B cell (primary cell): ENCODE measurements at regions not wholly inside any gene's neighbourhood (a gene's known extent, or its start where the extent isn't known, plus 50 kb on each side); places are given as distances from the start of the nearest gene placed in this dataset.

Source experiments
- ATAC-seq: fragments of 200-7000 bp; cut with Tn5 transposase; one replicate; pipeline ENCODE4 v1.10.0; 2021; ENCODE audit warnings: low read depth, mild to moderate bottlenecking, moderate number of reproducible peaks, moderate library complexity
- CTCF ChIA-PET: fragments of 350-600 bp; sonication (Branson Sonifier 250); formaldehyde crosslinking; loops from one replicate; lab custom pipeline; 2021; ENCODE audit warnings: antibody characterized with exemption, inconsistent platforms; lab: Charles Lee
- POLR2A ChIA-PET: fragments of 350-600 bp; sonication (Branson Sonifier 250); formaldehyde crosslinking; loops from one replicate; lab custom pipeline; 2021; ENCODE audit warnings: antibody characterized with exemption; lab: Charles Lee
- DNase-seq: peaks from one replicate; pipeline ENCODE4 v3.0.0; 2013
- H2AFZ ChIP-seq: 2 replicates; pipeline ENCODE4 v1.6.1; 2012; ENCODE audit warnings: mild to moderate bottlenecking, low read depth, low read length; ENCODE audit not compliant: insufficient read depth, poor library complexity, severe bottlenecking
- H3K27ac ChIP-seq, 2 donors: 1 replicate in 1 of 2; 2 replicates in 1 of 2; pipeline ENCODE4 v1.5.1; 2012 to 2013; ENCODE audit warnings: low read length in 2 of 2, mild to moderate bottlenecking in 2 of 2, moderate library complexity in 1 of 2
- H3K27me3 ChIP-seq, 4 experiments: fragments of 200-600 bp in 1 of 4; sonication (generic) in 1 of 4; replicated peaks in 1 of 4; 1 replicate in 2 of 4; 2 replicates in 2 of 4; pipeline versions ENCODE4 v1.6.1 to v1.7.0; 2013 to 2016; ENCODE audit warnings: low read length in 3 of 4, mild to moderate bottlenecking in 2 of 4, mixed read lengths in 1 of 4, moderate library complexity in 1 of 4; ENCODE audit not compliant: insufficient read depth in 4 of 4, control insufficient read depth in 3 of 4; ENCODE audit errors: control extremely low read depth in 1 of 4
- H3K36me3 ChIP-seq, 2 experiments: replicated peaks in 1 of 2; 1 replicate in 1 of 2; 2 replicates in 1 of 2; pipeline versions ENCODE4 v1.6.1 to v1.7.1; 2013; ENCODE audit warnings: low read length in 1 of 2; ENCODE audit not compliant: insufficient read depth in 2 of 2, control insufficient read depth in 1 of 2; ENCODE audit errors: control extremely low read depth in 1 of 2, extremely low read depth in 1 of 2
- H3K4me1 ChIP-seq, 2 donors: fragments of 200-600 bp in 1 of 2; sonication (generic) in 1 of 2; 1 replicate in 1 of 2; 2 replicates in 1 of 2; pipeline versions ENCODE4 v1.5.1 to v1.6.1; 2013 to 2017; ENCODE audit warnings: low read length in 2 of 2; ENCODE audit not compliant: control insufficient read depth in 2 of 2, insufficient read depth in 2 of 2
- H3K4me2 ChIP-seq: replicated peaks from 2 replicates; pipeline ENCODE3; 2012; ENCODE audit warnings: mild to moderate bottlenecking, low read depth, low read length; ENCODE audit not compliant: poor library complexity, severe bottlenecking
- H3K4me3 ChIP-seq, 5 experiments: fragments of 200-600 bp in 1 of 5; sonication (generic) in 1 of 5; 1 replicate in 3 of 5; 2 replicates in 2 of 5; pipeline versions ENCODE4 v1.5.1 to v1.7.0; 2011 to 2016; ENCODE audit warnings: low read length in 4 of 5, mild to moderate bottlenecking in 4 of 5, low read depth in 2 of 5, control low read depth in 1 of 5, moderate library complexity in 1 of 5; ENCODE audit not compliant: insufficient read depth in 1 of 5; ENCODE audit errors: control extremely low read depth in 1 of 5, extremely low read depth in 1 of 5
- H3K79me2 ChIP-seq: fragments of 200-600 bp; sonication (generic); one replicate; pipeline ENCODE4 v1.6.0; 2016; ENCODE audit warnings: low read length; ENCODE audit not compliant: control insufficient read depth, insufficient read depth
- H3K9ac ChIP-seq: fragments of 200-600 bp; sonication (generic); 2 replicates; pipeline ENCODE4 v1.6.1; 2017; ENCODE audit warnings: mild to moderate bottlenecking, low read length, moderate library complexity
- H3K9me3 ChIP-seq, 3 donors: one replicate each; pipeline versions ENCODE4 v1.6.1 to v1.7.1; 2013; ENCODE audit warnings: low read length in 2 of 3; ENCODE audit not compliant: control insufficient read depth in 2 of 3, insufficient read depth in 1 of 3; ENCODE audit errors: control extremely low read depth in 1 of 3
- H4K20me1 ChIP-seq: 2 replicates; pipeline ENCODE4 v1.6.0; 2012; ENCODE audit warnings: mild to moderate bottlenecking, low read length; ENCODE audit not compliant: insufficient read depth, control insufficient read depth, poor library complexity, severe bottlenecking
- H3K27ac Mint-ChIP-seq: one replicate; pipeline ENCODE4 v1.8.0; 2021; ENCODE audit warnings: mixed read lengths
- H3K27me3 Mint-ChIP-seq: one replicate; pipeline ENCODE4 v1.8.0; 2021; ENCODE audit warnings: mixed read lengths
- H3K4me1 Mint-ChIP-seq: one replicate; pipeline ENCODE4 v1.8.0; 2021; ENCODE audit warnings: mixed read lengths
- H3K4me3 Mint-ChIP-seq: one replicate; pipeline ENCODE4 v1.8.0; 2021; ENCODE audit warnings: mixed read lengths
- H3K9me3 Mint-ChIP-seq: one replicate; pipeline ENCODE4 v1.8.0; 2022; ENCODE audit warnings: mixed read lengths; ENCODE audit not compliant: insufficient read depth
- EZH2 ChIP-seq: IDR thresholded peaks from 2 replicates; pipeline ENCODE4 v1.6.1; 2012; ENCODE audit warnings: borderline replicate concordance, low read depth, mild to moderate bottlenecking, moderate library complexity, low read length; ENCODE audit not compliant: insufficient read depth, poor library complexity, severe bottlenecking
- WGBS: methylation state at CpG from one replicate; pipeline ENCODE4 v1.1.5; 2013; ENCODE audit warnings: missing lambda C conversion rate; ENCODE audit not compliant: insufficient coverage; 5-methylcytosine and 5-hydroxymethylcytosine counted together
- intact Hi-C: fragments of 100-400 bp; cut with micrococcal nuclease; formaldehyde crosslinking; loops from one replicate; pipeline ENCODE4 v1.10.0; 2022
- TF ChIP-seq, protein P1 (sequence below): fragments of 200-600 bp; IDR thresholded peaks from one replicate; pipeline ENCODE4 v1.8.0; 2022; ENCODE audit warnings: antibody characterized with exemption, mild to moderate bottlenecking

DNA sequence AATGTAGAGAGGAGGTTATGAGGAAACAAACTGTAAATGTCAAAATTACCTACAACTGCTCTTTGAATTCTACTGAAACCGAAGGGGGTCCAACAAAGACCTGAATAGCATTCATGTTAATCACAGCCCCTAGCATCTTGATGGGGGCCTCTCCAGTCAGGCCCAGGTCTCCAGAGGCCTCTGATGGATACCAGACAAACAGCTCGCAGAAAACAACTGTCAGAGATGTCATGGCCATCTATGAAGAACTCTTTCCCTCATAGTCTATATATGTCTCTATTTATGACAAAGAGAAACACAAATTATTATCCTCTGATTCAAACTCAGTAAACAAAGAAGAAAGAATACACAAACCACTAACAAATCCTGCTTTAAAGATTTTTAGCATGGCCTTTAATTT is 432.6 kb downstream of the CAAP1 start:
- Mint-ChIP-seq H3K9me3 (no peaks in the 10 kb centered on the region), H3K27ac (no peak overlapping the region), H3K4me3 (no peak overlapping the region), H3K27me3 (no peaks in the 10 kb centered on the region), H3K4me1 (no peaks in the 10 kb centered on the region)
- intact Hi-C loops, result no loop called here
- Histone ChIP-seq H4K20me1 (no peaks in the 10 kb centered on the region), H2AFZ (no peak overlapping the region), H3K27ac (no peak overlapping the region), H3K9me3 (no peaks in the 10 kb centered on the region), H3K4me1 (no peaks in the 10 kb centered on the region), H3K36me3 (no peaks in the 10 kb centered on the region), H3K27me3 (no peaks in the 10 kb centered on the region), H3K4me2 (no peak overlapping the region), H3K79me2 (no peaks in the 10 kb centered on the region), H3K9ac (no peak overlapping the region), H3K4me3 (no peak overlapping the region)
- POLR2A ChIA-PET, result no interaction called here
- 83% methylated on average over 1 of the region's 2 CpGs for WGBS
- no peak for DNase-seq
- CTCF ChIA-PET, result no interaction called here
- no peak for ATAC-seq
- TF ChIP-seq, protein P1, sequence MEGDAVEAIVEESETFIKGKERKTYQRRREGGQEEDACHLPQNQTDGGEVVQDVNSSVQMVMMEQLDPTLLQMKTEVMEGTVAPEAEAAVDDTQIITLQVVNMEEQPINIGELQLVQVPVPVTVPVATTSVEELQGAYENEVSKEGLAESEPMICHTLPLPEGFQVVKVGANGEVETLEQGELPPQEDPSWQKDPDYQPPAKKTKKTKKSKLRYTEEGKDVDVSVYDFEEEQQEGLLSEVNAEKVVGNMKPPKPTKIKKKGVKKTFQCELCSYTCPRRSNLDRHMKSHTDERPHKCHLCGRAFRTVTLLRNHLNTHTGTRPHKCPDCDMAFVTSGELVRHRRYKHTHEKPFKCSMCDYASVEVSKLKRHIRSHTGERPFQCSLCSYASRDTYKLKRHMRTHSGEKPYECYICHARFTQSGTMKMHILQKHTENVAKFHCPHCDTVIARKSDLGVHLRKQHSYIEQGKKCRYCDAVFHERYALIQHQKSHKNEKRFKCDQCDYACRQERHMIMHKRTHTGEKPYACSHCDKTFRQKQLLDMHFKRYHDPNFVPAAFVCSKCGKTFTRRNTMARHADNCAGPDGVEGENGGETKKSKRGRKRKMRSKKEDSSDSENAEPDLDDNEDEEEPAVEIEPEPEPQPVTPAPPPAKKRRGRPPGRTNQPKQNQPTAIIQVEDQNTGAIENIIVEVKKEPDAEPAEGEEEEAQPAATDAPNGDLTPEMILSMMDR, result no peak
- no peak for TF ChIP-seq EZH2

DNA sequence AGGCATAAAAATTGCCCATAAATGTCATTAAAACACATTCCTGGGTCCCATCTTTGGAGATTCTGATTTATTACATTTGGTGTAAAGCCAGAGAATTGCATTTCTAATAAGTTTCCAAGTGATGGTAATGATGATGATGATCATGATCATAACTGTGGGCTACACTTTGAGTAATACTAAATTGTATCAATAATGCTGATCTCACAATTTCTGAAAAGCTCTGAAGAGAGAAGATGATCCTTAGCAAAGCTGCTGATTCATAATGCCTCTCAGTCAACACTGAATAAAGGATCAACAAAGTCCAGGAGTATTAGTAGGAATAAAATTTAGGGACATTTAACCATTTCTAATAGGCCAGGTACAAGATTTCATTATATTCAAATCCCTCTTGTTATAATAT is 434.5 kb downstream of the CAAP1 start:
- H3K4me3 Mint-ChIP-seq, result no peak overlapping the region
- DNase-seq, result no peak
- no peak overlapping the region for H3K9ac ChIP-seq
- TF ChIP-seq, protein P1, result no peak
- no peak for TF ChIP-seq EZH2
- intact Hi-C loops, result no loop called here
- H3K9me3 Mint-ChIP-seq, result no peaks in the 10 kb centered on the region
- no peaks in the 10 kb centered on the region for H3K4me1 Mint-ChIP-seq
- CTCF ChIA-PET, result no interaction called here
- no peaks in the 10 kb centered on the region for H3K27me3 ChIP-seq
- H3K27ac ChIP-seq, result no peak overlapping the region
- no peaks in the 10 kb centered on the region for H3K4me1 ChIP-seq
- no peak for ATAC-seq
- H3K27me3 Mint-ChIP-seq, result no peaks in the 10 kb centered on the region
- POLR2A ChIA-PET, result no interaction called here
- no peaks in the 10 kb centered on the region for H3K36me3 ChIP-seq
- no peaks in the 10 kb centered on the region for H4K20me1 ChIP-seq
- no peak overlapping the region for H3K4me3 ChIP-seq
- no peak overlapping the region for H3K4me2 ChIP-seq
- H3K79me2 ChIP-seq, result no peaks in the 10 kb centered on the region
- no peak overlapping the region for H3K27ac Mint-ChIP-seq
- no peak overlapping the region for H2AFZ ChIP-seq
- no peaks in the 10 kb centered on the region for H3K9me3 ChIP-seq
